ENCODE measurements at regions not wholly inside any gene's neighbourhood (a gene's known extent, or its start where the extent isn't known, plus 50 kb on each side); places are given as distances from the start of the nearest gene placed in this dataset.

DNA sequence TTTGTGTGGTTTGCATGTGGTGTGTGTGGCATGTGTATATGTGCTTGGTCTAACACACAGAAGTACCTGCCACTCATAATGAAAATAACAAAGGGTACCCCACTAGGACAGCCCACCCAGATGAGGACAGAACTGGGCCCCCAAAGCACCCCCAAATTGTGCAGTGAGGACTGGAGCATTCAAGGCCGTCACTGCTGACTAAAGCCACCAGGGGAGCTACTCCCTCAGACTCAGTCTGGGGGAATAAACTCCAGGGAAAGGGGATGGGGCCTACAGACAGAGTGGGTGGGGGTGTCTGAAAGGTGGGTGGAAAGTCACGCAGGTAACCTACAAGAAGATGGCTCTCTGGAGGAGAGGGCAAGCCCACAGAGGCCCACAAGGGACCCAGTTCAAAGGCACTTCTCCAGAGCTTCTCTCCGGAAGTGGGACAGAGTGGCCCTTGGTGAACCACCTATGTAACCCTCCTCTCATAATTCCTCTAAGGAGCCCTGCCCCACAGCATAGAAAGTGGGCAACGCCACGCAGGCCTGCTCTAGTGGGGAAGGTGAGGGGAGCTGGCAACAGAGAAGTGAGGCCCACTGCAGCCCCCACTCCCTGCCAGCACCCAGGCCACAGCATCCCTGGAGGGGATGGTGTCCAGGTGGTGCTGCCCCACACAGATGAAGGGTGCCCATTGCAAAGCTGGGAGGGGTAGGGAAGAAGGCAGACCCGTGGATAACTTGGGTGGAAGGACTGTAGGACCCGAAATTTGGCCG lies 122.8 kb upstream of the MAFB start:
- no peak for DNase-seq (ENCODE audit: extremely low read depth, low read depth)
- TF ChIP-seq, protein P1, sequence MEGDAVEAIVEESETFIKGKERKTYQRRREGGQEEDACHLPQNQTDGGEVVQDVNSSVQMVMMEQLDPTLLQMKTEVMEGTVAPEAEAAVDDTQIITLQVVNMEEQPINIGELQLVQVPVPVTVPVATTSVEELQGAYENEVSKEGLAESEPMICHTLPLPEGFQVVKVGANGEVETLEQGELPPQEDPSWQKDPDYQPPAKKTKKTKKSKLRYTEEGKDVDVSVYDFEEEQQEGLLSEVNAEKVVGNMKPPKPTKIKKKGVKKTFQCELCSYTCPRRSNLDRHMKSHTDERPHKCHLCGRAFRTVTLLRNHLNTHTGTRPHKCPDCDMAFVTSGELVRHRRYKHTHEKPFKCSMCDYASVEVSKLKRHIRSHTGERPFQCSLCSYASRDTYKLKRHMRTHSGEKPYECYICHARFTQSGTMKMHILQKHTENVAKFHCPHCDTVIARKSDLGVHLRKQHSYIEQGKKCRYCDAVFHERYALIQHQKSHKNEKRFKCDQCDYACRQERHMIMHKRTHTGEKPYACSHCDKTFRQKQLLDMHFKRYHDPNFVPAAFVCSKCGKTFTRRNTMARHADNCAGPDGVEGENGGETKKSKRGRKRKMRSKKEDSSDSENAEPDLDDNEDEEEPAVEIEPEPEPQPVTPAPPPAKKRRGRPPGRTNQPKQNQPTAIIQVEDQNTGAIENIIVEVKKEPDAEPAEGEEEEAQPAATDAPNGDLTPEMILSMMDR (IDR thresholded peaks at IDR 0.05; ENCODE audit: low read depth, low read length): peak; percentile 4; the same call in 1 of the 2 replicates

DNA sequence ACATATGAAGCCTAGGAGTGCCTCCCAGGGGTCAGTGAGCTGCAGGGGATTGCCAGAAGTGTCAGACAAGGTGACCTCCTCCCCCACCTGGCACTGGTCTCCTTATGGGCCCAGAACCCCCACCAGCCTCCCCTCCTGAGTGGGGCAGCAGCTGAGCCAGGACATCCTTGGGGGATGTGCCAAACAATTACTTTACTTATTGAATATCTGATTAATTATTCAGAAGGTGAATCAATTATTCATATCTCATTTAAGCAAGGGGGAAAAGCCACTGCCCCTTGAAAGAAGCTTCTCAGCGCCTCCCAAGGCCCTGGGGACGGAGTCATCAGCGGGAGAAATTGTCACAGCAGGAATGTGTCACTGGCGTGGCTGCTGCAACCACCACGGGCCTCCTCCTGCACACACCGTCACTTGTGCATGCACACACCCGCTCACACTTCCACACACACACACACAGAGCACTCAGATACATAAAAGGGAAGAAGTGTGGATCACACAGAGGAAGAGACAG lies 123.4 kb upstream of the MAFB start:
- no peak for DNase-seq (ENCODE audit: extremely low read depth, low read depth)
- TF ChIP-seq, protein P1 (IDR thresholded peaks at IDR 0.05; ENCODE audit: low read depth, low read length): no peak

DNA sequence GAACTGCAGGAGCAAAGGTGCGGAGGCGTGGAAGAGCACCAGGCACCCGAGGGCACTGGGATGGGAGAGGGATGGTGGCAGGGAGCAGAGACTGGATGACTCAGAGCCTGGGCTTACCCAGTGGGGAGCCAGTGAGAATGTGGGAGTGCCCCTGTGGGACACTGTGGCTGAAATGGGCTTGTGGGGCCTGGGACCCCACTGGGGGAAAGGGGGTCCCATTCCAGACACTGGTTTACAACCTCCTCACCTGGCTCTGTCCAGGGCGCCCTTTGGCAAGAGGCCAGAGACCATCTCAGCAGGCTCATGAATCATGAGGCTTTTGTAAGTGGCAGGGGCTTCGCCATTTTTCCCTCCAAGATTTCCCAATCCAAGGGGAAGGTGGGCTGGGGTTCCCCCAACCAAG lies 124.0 kb upstream of the MAFB start:
- TF ChIP-seq, protein P1 (IDR thresholded peaks at IDR 0.05; ENCODE audit: low read depth, low read length): no peak
- DNase-seq (ENCODE audit: extremely low read depth, low read depth): no peak

DNA sequence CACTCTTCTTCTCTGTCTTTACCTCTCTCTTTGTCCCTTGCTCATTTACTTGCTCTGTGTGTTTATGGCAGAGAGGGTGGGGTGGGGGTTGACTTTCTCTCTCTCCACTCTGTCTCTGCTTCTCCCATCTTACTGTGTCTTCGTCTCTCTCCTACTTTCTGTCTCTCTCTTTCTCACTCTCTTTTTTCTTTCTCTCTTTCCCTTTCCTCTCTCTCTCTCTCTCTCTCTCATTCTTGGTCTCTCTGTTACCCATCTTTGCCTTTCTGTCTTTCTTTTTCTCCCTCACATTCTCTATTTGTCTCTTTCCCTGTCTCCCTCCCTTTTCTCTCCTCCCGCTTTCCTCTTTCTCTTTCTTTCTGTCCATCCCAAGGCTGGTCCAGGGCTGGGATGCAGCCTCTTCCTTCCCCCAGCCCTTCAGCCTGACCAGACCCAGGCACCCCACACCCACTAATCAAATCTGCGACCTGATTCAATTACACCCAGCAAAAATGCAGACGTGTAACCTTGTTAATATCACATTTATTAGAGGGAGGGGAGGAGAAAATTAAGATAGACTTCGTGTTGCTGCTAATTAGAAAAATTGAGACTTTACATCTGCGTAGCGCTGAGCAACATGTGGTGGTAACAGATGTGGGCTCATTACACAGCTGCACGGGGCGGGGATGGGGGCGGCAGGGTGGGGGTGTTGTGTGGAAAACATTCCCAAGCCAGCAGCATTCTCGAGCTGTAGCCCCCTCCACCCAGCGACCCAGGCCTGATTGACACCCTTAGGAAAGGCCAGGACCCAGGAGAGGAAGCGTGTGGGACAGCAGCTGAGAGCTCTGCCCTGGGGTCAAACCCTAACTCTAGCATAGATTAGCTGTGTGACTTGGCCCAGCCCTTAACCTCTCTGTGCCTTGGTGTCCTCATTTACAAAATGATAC lies 124.9 kb upstream of the MAFB start:
- TF ChIP-seq, protein P1 (IDR thresholded peaks at IDR 0.05; ENCODE audit: low read depth, low read length): no peak

DNA sequence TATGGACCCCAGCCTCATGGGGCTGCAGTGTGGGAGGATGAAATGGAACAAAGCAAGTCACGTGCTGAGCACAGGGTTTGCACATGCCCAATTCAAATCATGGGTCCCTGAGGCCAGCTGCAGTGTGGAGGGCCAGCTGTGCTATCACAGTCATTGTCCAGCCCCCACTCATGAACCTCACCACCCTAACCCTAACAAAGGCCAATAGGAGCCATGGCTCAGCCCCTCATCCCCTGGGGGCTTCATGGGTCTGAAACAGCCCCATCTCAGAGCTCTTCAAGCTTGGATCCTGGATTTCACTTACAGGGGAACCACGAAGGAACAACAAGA lies 125.6 kb upstream of the MAFB start:
- no peak for DNase-seq (ENCODE audit: extremely low read depth, low read depth)
- TF ChIP-seq, protein P1 (IDR thresholded peaks at IDR 0.05; ENCODE audit: low read depth, low read length): no peak

More for the DNA sequence above, 124.9 kb upstream of the MAFB start:
- no peak for DNase-seq (ENCODE audit: extremely low read depth, low read depth)

DNA sequence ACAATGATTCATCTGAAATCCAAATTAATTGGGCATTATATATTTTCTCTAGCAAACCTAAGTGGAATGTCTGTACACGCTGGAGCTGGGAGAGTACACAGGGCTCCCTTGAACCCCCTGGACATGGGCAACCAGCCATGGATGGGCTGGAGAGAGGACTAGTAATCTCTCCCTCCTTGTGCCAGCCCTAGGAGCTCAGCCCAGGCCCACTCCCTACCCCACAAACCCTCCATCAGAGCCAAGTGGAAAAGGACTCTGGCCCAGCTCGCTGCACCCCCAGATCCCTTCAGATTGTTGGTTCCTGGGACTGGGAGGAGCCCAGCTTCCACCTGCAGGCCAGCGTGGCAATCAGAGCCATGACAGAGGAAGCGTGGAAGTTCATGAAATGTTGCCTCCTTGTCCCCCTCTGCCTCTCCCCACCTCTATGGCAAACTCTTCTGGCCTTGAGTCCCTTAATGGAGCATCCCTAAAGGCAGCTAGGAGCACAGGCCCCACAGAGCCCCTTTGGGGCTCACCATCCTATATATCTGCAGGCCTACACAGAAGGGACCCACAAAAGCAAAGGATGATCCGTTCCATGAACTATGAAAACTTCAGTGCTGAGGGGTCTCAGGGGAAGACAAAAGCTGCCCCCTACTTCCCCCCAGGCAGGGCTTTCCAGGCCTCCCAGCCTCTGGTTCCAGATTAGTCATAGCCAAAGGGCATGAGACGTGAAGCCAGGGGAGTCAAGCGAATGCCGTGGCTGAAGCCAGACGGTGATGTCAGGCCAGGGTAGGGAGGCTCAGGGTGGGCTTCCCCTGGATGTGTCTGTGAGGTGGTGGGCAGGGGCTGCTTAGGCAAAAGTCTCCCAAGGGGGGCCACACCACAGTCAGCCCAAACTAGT lies 126.4 kb upstream of the MAFB start:
- no peak for DNase-seq (ENCODE audit: extremely low read depth, low read depth)
- TF ChIP-seq, protein P1 (IDR thresholded peaks at IDR 0.05; ENCODE audit: low read depth, low read length): no peak

Data from AG09319 (cell line).